ENCODE measurements at regions not wholly inside any gene's neighbourhood (a gene's known extent, or its start where the extent isn't known, plus 50 kb on each side); places are given as distances from the start of the nearest gene placed in this dataset.

DNA sequence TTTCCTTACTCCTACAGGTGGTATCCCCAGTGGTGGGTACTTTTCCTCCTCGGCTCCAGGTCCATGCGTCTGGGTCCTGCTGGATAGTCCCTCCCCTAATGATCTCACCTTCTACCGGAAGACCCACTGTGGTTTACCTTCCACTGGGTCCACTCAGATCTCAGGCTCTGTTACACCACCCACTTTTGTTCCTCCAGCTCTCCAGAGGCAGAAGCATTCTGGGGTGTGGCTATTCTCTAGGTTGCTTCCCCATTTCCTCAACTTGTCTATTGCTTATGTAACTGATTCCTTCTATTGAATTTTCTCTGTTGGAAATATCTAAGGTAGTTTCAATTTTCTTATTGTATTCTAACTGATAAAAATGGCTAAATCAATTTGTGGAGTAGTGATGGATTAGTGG, 87.6 kb upstream of the GALNT5 start:
- H3K27ac ChIP-seq, result no peak overlapping the region
- DNase-seq, result no peak
- H3K36me3 ChIP-seq, result no peaks in the 10 kb centered on the region
- no peaks in the 10 kb centered on the region for H3K9me3 ChIP-seq
- intact Hi-C loops (cut with DNase I; ENCODE audit: low total_unique reads), result no loop called here
- H3K27me3 ChIP-seq, result no peaks in the 10 kb centered on the region
- TF ChIP-seq POLR2A (IDR thresholded peaks at IDR 0.05), result no peak
- no peaks in the 10 kb centered on the region for H3K4me1 ChIP-seq
- no peak overlapping the region for H3K4me3 ChIP-seq

GRCh38 chr2:157170299-157170698, 87.2 kb upstream of the GALNT5 start:
- Histone ChIP-seq H3K9me3 (no peaks in the 10 kb centered on the region), H3K36me3 (no peaks in the 10 kb centered on the region), H3K4me3 (no peak overlapping the region), H3K4me1 (no peaks in the 10 kb centered on the region), H3K27ac (no peak overlapping the region), H3K27me3 (no peaks in the 10 kb centered on the region)
- intact Hi-C loops (cut with DNase I; ENCODE audit: low total_unique reads), result no loop called here
- DNase-seq, result no peak
- TF ChIP-seq POLR2A (IDR thresholded peaks at IDR 0.05), result no peak
- TF ChIP-seq, protein P1, sequence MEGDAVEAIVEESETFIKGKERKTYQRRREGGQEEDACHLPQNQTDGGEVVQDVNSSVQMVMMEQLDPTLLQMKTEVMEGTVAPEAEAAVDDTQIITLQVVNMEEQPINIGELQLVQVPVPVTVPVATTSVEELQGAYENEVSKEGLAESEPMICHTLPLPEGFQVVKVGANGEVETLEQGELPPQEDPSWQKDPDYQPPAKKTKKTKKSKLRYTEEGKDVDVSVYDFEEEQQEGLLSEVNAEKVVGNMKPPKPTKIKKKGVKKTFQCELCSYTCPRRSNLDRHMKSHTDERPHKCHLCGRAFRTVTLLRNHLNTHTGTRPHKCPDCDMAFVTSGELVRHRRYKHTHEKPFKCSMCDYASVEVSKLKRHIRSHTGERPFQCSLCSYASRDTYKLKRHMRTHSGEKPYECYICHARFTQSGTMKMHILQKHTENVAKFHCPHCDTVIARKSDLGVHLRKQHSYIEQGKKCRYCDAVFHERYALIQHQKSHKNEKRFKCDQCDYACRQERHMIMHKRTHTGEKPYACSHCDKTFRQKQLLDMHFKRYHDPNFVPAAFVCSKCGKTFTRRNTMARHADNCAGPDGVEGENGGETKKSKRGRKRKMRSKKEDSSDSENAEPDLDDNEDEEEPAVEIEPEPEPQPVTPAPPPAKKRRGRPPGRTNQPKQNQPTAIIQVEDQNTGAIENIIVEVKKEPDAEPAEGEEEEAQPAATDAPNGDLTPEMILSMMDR (IDR thresholded peaks at IDR 0.05), result no peak

DNA sequence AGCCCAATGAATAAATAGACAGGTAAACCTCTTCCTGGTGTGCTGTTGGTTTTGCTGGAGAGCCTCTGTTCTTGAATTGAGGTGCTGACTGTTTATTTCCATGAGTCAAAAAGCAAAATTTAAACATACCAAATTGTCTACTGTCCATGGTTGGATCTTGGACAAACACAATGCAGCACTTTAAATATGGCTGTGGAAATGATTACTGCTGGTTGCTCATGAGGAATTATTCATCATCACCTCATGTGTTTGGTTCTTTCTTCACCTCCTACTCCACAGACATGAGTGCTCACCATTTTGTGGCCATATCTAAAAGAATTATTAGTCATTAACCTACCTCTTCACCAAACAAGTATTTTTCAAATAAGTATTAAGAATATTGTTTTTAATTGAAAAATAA, 85.3 kb upstream of the GALNT5 start:
- Histone ChIP-seq H3K4me1 (no peaks in the 10 kb centered on the region), H3K4me3 (no peak overlapping the region), H3K9me3 (no peaks in the 10 kb centered on the region), H3K36me3 (no peaks in the 10 kb centered on the region), H3K27me3 (no peaks in the 10 kb centered on the region), H3K27ac (no peak overlapping the region)
- intact Hi-C loops (cut with DNase I; ENCODE audit: low total_unique reads), result no loop called here
- TF ChIP-seq, protein P1 (IDR thresholded peaks at IDR 0.05), result no peak
- TF ChIP-seq POLR2A (IDR thresholded peaks at IDR 0.05), result no peak
- no peak for DNase-seq

- Histone ChIP-seq H3K27me3 (no peaks in the 10 kb centered on the region), H3K4me1 (no peaks in the 10 kb centered on the region), H3K36me3 (no peaks in the 10 kb centered on the region), H3K4me3 (no peak overlapping the region), H3K9me3 (no peaks in the 10 kb centered on the region), H3K27ac (no peak overlapping the region)
- TF ChIP-seq, protein P1 (IDR thresholded peaks at IDR 0.05), result no peak
- no peak for TF ChIP-seq POLR2A (IDR thresholded peaks at IDR 0.05)
- no peak for DNase-seq
- intact Hi-C loops (cut with DNase I; ENCODE audit: low total_unique reads), result no loop called here
Observed at GRCh38 chr2:157172866-157173578, 84.5 kb upstream of the GALNT5 start.

GRCh38 chr2:157173740-157174184, 83.7 kb upstream of the GALNT5 start:
- intact Hi-C loops (cut with DNase I; ENCODE audit: low total_unique reads), result no loop called here
- DNase-seq, result no peak
- no peaks in the 10 kb centered on the region for H3K27me3 ChIP-seq
- no peaks in the 10 kb centered on the region for H3K36me3 ChIP-seq
- H3K27ac ChIP-seq, result no peak overlapping the region
- no peak overlapping the region for H3K4me3 ChIP-seq
- no peaks in the 10 kb centered on the region for H3K4me1 ChIP-seq
- H3K9me3 ChIP-seq, result no peaks in the 10 kb centered on the region
- TF ChIP-seq POLR2A (IDR thresholded peaks at IDR 0.05), result no peak
- TF ChIP-seq, protein P1 (IDR thresholded peaks at IDR 0.05), result no peak

All from uterus (tissue), 3 donors.